MM.1S (cell line): ENCODE measurements at regions not wholly inside any gene's neighbourhood (a gene's known extent, or its start where the extent isn't known, plus 50 kb on each side); places are given as distances from the start of the nearest gene placed in this dataset.

Experiments used
- DNase-seq: peaks from one replicate; pipeline ENCODE4 v3.0.0-alpha.2; 2015
- H2AFZ ChIP-seq: fragments of 300-600 bp; sonication (generic); 2 replicates; pipeline ENCODE4 v1.6.0; 2016; ENCODE audit warnings: antibody characterized with exemption, low read length
- H3F3A ChIP-seq: fragments of 300-600 bp; sonication (generic); 2 replicates; pipeline ENCODE4 v1.6.1; 2016; ENCODE audit warnings: mild to moderate bottlenecking, antibody characterized with exemption, low read length, moderate library complexity, mixed read lengths; ENCODE audit not compliant: insufficient read depth
- H3K27ac ChIP-seq: fragments of 300-600 bp; sonication (generic); 2 replicates; pipeline ENCODE4 v1.5.1; 2016; ENCODE audit warnings: mild to moderate bottlenecking, low read length
- H3K27me3 ChIP-seq: fragments of 300-600 bp; sonication (generic); replicated peaks from 2 replicates; pipeline ENCODE4 v1.6.0; 2016; ENCODE audit warnings: low read length; ENCODE audit not compliant: insufficient read depth
- H3K36me3 ChIP-seq: fragments of 300-600 bp; sonication (generic); replicated peaks from 2 replicates; pipeline ENCODE4 v1.6.1; 2016; ENCODE audit warnings: mild to moderate bottlenecking, low read length, mixed read lengths; ENCODE audit not compliant: insufficient read depth
- H3K4me1 ChIP-seq: fragments of 300-600 bp; sonication (generic); 2 replicates; pipeline ENCODE4 v1.6.1; 2016; ENCODE audit warnings: low read length, mixed read lengths
- H3K4me2 ChIP-seq: fragments of 300-600 bp; sonication (generic); 2 replicates; pipeline ENCODE4 v1.6.0; 2016; ENCODE audit warnings: low read depth, low read length
- H3K4me3 ChIP-seq: fragments of 300-600 bp; sonication (generic); 2 replicates; pipeline ENCODE4 v1.5.1; 2016; ENCODE audit warnings: low read length, mixed read lengths
- H3K79me2 ChIP-seq: fragments of 300-600 bp; sonication (generic); 2 replicates; pipeline ENCODE4 v1.6.1; 2016; ENCODE audit warnings: mixed run types, low read length, mixed read lengths
- H3K9ac ChIP-seq: fragments of 300-600 bp; sonication (generic); 2 replicates; pipeline ENCODE4 v1.6.1; 2016; ENCODE audit warnings: low read length, mixed read lengths
- H3K9me2 ChIP-seq: fragments of 300-600 bp; sonication (generic); replicated peaks from 2 replicates; pipeline ENCODE4 v1.6.1; 2016; ENCODE audit warnings: mild to moderate bottlenecking, low read length, mixed read lengths; ENCODE audit not compliant: insufficient read depth
- H3K9me3 ChIP-seq: fragments of 300-600 bp; sonication (generic); replicated peaks from 2 replicates; pipeline ENCODE4 v1.6.1; 2016; ENCODE audit warnings: mild to moderate bottlenecking, low read length, mixed read lengths; ENCODE audit not compliant: insufficient read depth
- H4K20me1 ChIP-seq: fragments of 300-600 bp; sonication (generic); 2 replicates; pipeline ENCODE4 v1.6.1; 2016; ENCODE audit warnings: mild to moderate bottlenecking, low read length, moderate library complexity, mixed read lengths; ENCODE audit not compliant: insufficient read depth
- CTCF ChIP-seq: fragments of 300-600 bp; sonication (generic); IDR thresholded peaks from 2 replicates; pipeline ENCODE4 v1.5.1; 2016; ENCODE audit warnings: antibody characterized with exemption, low read length, mixed read lengths
- EZH2 ChIP-seq: fragments of 300-600 bp; sonication (generic); optimal IDR thresholded peaks from 2 replicates; pipeline ENCODE3; 2017; ENCODE audit warnings: low read depth, mild to moderate bottlenecking, antibody characterized with exemption, low read length, mixed read lengths
- EZH2phosphoT487 ChIP-seq: fragments of 300-600 bp; sonication (generic); IDR thresholded peaks from 2 replicates; pipeline ENCODE4 v1.6.1; 2018; ENCODE audit warnings: antibody characterized with exemption, low read length

DNA sequence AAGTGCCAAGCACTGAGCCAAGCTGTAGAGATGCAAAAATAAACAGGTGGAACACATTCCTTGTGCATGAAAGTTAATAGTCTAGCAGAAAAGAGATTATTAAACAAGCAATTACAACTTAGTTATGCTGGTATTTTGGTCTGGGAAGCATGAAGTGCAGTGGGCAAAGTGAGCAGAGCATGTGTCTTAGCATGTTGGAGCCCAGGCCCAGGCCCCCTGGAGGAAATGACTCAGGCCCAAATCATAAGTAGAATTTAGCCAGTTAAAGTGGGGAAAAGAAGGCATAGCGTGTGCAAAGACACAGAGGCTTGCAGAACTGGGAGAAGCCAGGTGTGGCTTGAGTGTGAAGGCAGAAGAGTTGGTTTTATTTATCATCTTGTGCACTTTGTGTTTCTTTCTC lies 163.8 kb upstream of the ATP11B start:
- no peak for DNase-seq
- no peak overlapping the region for H3K4me2 ChIP-seq
- no peak overlapping the region for H3K9ac ChIP-seq
- no peak for TF ChIP-seq CTCF
- TF ChIP-seq EZH2phosphoT487, result no peak
- no peak for TF ChIP-seq EZH2
- H3F3A ChIP-seq, result 0 out of 2 replicates have a peak, but pooled peaks cover 8% of the 10 kb centered on the region
- no peaks in the 10 kb centered on the region for H4K20me1 ChIP-seq
- H3K9me2 ChIP-seq, result no peaks in the 10 kb centered on the region
- no peak overlapping the region for H2AFZ ChIP-seq
- H3K27me3 ChIP-seq, result no peaks in the 10 kb centered on the region
- peaks cover 20% of the 10 kb centered on the region for H3K4me1 ChIP-seq
- H3K79me2 ChIP-seq, result no peaks in the 10 kb centered on the region
- no peaks in the 10 kb centered on the region for H3K36me3 ChIP-seq
- no peak overlapping the region for H3K27ac ChIP-seq
- no peaks in the 10 kb centered on the region for H3K9me3 ChIP-seq
- no peak overlapping the region for H3K4me3 ChIP-seq

GRCh38 chr3:182631183-182632076 lies 161.9 kb upstream of the ATP11B start:
- TF ChIP-seq EZH2, result no peak
- no peak for TF ChIP-seq EZH2phosphoT487
- TF ChIP-seq CTCF, result no peak
- DNase-seq, result no peak
- Histone ChIP-seq H3K36me3 (no peaks in the 10 kb centered on the region), H3K27me3 (no peaks in the 10 kb centered on the region), H3K4me3 (no peak overlapping the region), H3K9me2 (no peaks in the 10 kb centered on the region), H3K27ac (no peak overlapping the region), H3F3A (0 out of 2 replicates have a peak, but pooled peaks cover 6% of the 10 kb centered on the region), H3K79me2 (no peaks in the 10 kb centered on the region), H3K4me1 (peaks cover 10% of the 10 kb centered on the region), H4K20me1 (no peaks in the 10 kb centered on the region), H3K4me2 (no peak overlapping the region), H3K9ac (no peak overlapping the region), H2AFZ (no peak overlapping the region), H3K9me3 (no peaks in the 10 kb centered on the region)

- H4K20me1 ChIP-seq, result no peaks in the 10 kb centered on the region
- H3K27ac ChIP-seq, result no peak overlapping the region
- H3K4me3 ChIP-seq, result no peak overlapping the region
- H3K4me1 ChIP-seq, result peaks cover 4% of the 10 kb centered on the region
- no peaks in the 10 kb centered on the region for H3K79me2 ChIP-seq
- H3K4me2 ChIP-seq, result no peak overlapping the region
- no peaks in the 10 kb centered on the region for H3K9me3 ChIP-seq
- no peak overlapping the region for H3K9ac ChIP-seq
- DNase-seq, result no peak
- no peaks in the 10 kb centered on the region for H3K9me2 ChIP-seq
- H3F3A ChIP-seq, result no peaks in the 10 kb centered on the region
- no peaks in the 10 kb centered on the region for H3K27me3 ChIP-seq
- no peaks in the 10 kb centered on the region for H3K36me3 ChIP-seq
- H2AFZ ChIP-seq, result no peak overlapping the region
- TF ChIP-seq EZH2 (no peak), CTCF (no peak), EZH2phosphoT487 (no peak)
Measured at GRCh38 chr3:182632077-182632393, 161.3 kb upstream of the ATP11B start.
